ENCODE measurements at regions not wholly inside any gene's neighbourhood (a gene's known extent, or its start where the extent isn't known, plus 50 kb on each side); places are given as distances from the start of the nearest gene placed in this dataset.

- TF ChIP-seq, protein P1, sequence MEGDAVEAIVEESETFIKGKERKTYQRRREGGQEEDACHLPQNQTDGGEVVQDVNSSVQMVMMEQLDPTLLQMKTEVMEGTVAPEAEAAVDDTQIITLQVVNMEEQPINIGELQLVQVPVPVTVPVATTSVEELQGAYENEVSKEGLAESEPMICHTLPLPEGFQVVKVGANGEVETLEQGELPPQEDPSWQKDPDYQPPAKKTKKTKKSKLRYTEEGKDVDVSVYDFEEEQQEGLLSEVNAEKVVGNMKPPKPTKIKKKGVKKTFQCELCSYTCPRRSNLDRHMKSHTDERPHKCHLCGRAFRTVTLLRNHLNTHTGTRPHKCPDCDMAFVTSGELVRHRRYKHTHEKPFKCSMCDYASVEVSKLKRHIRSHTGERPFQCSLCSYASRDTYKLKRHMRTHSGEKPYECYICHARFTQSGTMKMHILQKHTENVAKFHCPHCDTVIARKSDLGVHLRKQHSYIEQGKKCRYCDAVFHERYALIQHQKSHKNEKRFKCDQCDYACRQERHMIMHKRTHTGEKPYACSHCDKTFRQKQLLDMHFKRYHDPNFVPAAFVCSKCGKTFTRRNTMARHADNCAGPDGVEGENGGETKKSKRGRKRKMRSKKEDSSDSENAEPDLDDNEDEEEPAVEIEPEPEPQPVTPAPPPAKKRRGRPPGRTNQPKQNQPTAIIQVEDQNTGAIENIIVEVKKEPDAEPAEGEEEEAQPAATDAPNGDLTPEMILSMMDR (IDR thresholded peaks at IDR 0.05 in 8 of 11, conservative IDR thresholded peaks at IDR 0.05 in 3 of 11) = no peak
- no peak for TF ChIP-seq POLR2AphosphoS5 (IDR thresholded peaks at IDR 0.05)
- TF ChIP-seq POLR2A (IDR thresholded peaks at IDR 0.05) = no peak
Measured at GRCh38 chr14:54058505-54058904, 101.9 kb upstream of the BMP4 start.

Measured in spleen (tissue), 7 donors.